ENCODE measurements at regions not wholly inside any gene's neighbourhood (a gene's known extent, or its start where the extent isn't known, plus 50 kb on each side); places are given as distances from the start of the nearest gene placed in this dataset.

DNA sequence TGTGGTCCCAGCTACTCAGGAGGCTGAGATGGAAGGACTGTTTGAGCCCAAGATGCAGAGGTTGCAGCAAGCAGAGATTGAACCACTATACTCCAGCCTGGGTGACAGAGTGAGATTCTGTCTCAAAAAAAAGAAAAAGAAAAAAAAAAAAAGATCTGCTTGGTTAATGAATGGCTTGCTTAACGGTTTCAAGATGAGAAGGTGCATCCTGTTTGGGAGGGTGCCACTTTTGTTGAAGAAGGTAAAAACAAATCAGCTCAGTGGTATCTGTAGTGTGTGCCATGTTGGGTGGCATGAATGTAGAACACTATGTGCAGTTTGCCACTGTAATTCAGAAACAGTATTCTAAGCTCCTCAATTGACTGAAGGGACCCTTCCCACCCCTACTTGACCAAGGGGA is 94.9 kb upstream of the ETV3 start:
- H3K4me3 ChIP-seq (ENCODE audit: low read depth, low read length): no peak overlapping the region
- no peak for DNase-seq (ENCODE audit: low read depth)
- TF ChIP-seq CTCF (IDR thresholded peaks at IDR 0.05; ENCODE audit: low read depth, low read length, missing control alignments): no peak

GRCh38 chr1:157231846-157232525 is 93.8 kb upstream of the ETV3 start:
- TF ChIP-seq CTCF (IDR thresholded peaks at IDR 0.05; ENCODE audit: low read depth, low read length, missing control alignments): no peak
- H3K4me3 ChIP-seq (ENCODE audit: low read depth, low read length): no peak overlapping the region
- no peak for DNase-seq (ENCODE audit: low read depth)

GRCh38 chr1:157230500-157230899 is 92.3 kb upstream of the ETV3 start:
- H3K4me3 ChIP-seq (ENCODE audit: low read depth, low read length): no peak overlapping the region
- no peak for DNase-seq (ENCODE audit: low read depth)
- no peak for TF ChIP-seq CTCF (IDR thresholded peaks at IDR 0.05; ENCODE audit: low read depth, low read length, missing control alignments)

- no peak overlapping the region for H3K4me3 ChIP-seq (ENCODE audit: low read depth, low read length)
Measured at GRCh38 chr1:157227700-157228099, 89.5 kb upstream of the ETV3 start.

GRCh38 chr1:157226739-157227138 is 88.5 kb upstream of the ETV3 start:
- H3K4me3 ChIP-seq (ENCODE audit: low read depth, low read length): no peak overlapping the region
- no peak for TF ChIP-seq CTCF (IDR thresholded peaks at IDR 0.05; ENCODE audit: low read depth, low read length, missing control alignments)
- no peak for DNase-seq (ENCODE audit: low read depth)

More at GRCh38 chr1:157227700-157228099, 89.5 kb upstream of the ETV3 start:
- no peak for TF ChIP-seq CTCF (IDR thresholded peaks at IDR 0.05; ENCODE audit: low read depth, low read length, missing control alignments)
- no peak for DNase-seq (ENCODE audit: low read depth)

- H3K4me3 ChIP-seq (ENCODE audit: low read depth, low read length): no peak overlapping the region
- DNase-seq (ENCODE audit: low read depth): no peak
- TF ChIP-seq CTCF (IDR thresholded peaks at IDR 0.05; ENCODE audit: low read depth, low read length, missing control alignments): no peak
Measured at GRCh38 chr1:157219600-157219999, 81.4 kb upstream of the ETV3 start.

DNA sequence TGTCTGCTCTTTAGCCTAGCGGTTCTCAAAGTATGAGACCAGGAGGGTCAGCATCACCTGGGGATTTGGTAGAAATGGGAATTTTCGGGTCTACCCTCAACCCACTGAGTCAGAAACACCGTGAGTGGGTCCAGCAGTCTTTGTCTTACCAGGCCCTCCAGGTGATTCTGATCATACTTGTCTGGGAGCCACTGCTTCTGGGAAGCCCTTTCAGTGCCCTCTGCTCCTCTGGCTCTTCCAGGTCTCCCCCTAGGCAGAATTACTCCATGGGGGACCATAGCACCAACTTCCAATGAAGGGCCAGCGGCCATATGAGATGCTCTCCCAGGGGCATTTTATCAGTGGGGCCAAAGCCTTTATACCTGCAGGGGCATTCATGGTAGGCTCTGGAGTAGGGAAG is 81.0 kb upstream of the ETV3 start:
- no peak for DNase-seq (ENCODE audit: low read depth)
- no peak overlapping the region for H3K4me3 ChIP-seq (ENCODE audit: low read depth, low read length)
- no peak for TF ChIP-seq CTCF (IDR thresholded peaks at IDR 0.05; ENCODE audit: low read depth, low read length, missing control alignments)
